Activated CD4-positive, CD25-positive, alpha-beta regulatory T cell (primary cell): ENCODE measurements at regions not wholly inside any gene's neighbourhood (a gene's known extent, or its start where the extent isn't known, plus 50 kb on each side); places are given as distances from the start of the nearest gene placed in this dataset.
"Not testable (repeated sequence)": the region's sequence is repeated elsewhere in the genome, so short reads cannot be mapped to it uniquely, and the experiment has no call there.

ENCODE experiments used
- DNase-seq, 4 experiments: peaks; one replicate each; lab custom pipeline; 2025; lab: John Stamatoyannopoulos, UW

GRCh38 chr16:86955136-86955855, 361.9 kb downstream of the C16orf95 start:
- no peak for DNase-seq

DNA sequence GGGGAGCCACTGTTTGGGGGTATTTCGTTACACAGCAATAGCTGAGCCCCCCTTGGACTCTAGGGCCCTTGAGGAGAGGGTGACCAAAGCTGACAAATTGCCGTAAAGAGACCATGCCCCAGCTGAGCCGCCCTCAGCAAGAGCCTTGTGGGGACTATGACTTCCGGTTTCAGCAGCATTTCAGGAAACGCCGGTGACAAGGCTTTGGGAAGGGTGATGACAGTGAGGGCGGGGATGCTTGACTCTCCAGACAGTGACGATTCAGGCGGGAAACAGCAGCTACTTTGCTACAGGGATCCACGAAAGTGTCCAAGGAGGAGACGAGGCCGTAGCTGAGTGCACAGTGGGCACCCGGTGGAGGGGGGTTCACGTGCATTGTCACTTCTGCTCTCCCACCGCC, 360.8 kb downstream of the C16orf95 start:
- no peak for DNase-seq

- not testable (repeated sequence) for DNase-seq
Observed at GRCh38 chr16:86957662-86958198, 359.5 kb downstream of the C16orf95 start.

DNA sequence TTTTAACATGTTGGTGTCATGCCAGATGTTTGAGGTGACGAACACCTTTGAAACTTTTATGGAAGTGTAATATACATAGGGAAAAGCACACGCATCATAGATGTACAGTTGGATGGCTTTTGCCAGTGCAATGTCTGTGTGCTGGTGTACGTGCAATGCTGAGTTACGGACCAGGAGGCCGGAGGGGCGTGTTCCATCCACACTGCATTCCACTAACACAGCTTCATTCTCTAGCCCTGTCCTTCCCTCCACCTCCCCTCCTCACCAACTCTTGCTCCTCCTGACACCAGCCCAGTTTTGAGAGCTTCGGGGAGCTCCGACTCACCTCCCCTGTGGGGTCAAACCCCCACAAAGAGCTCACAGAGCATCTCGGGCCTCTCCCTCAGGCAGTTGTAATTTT, 358.8 kb downstream of the C16orf95 start:
- DNase-seq, result no peak

GRCh38 chr16:86959091-86959651, 358.0 kb downstream of the C16orf95 start:
- DNase-seq, result no peak

DNA sequence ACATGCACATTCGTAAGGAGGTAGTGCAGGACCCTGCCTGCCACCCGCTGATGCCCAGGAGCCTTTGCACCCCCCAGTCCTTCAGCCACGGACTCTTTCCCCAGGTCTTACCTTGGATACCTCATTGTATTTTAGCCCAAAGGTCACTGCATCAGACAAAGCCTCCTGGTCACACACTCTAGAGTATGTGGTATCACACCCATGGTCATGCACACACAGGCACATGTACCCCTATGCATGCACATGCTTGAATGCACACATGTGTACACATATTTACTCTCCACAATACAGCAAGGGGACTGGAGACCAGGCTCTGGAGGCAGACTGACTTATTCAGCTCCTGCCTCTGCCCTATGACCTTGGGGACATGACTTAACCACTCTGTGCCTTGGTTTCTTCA, 357.5 kb downstream of the C16orf95 start:
- DNase-seq, result no peak

DNA sequence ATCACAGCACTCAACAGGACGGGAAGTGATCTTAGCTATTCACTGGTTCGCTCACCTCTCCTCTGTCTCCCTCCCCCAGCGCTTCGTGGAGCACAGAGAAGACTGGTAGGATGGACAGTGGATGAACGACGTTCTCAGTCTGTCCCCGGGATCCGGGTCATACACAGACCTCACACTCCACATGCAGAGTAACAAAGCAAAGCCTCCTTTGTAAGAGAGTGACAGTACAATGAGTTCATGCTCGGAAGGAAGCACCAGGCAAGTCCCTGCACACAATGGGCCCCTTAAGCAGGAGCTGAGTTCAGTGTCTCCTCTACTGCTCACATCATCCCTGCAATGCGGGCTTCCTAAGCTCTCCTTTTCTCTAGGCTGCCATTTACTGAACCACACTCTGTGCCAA, 356.9 kb downstream of the C16orf95 start:
- DNase-seq, result no peak

- DNase-seq, result no peak
Observed at GRCh38 chr16:86961171-86961601, 356.0 kb downstream of the C16orf95 start.

DNA sequence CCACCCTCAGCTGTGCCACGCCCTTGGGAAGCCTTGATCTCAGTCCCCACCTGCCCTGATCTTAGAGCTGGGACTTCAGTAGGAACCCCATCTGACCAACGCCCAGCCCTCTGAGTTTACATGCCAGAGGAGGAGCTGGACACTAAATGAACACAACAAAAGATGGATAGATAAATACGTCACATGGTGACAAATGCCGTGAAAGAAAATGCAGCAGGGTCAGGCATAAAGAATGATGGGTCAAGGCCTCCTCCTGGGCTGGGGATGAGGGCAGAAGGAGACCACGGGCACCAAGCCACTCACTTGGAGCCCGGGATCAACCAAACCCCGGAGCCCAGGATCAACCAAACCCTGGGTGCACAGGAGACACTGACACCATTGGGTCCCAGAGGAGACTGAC, 354.9 kb downstream of the C16orf95 start:
- no peak for DNase-seq

GRCh38 chr16:86962913-86963312, 354.3 kb downstream of the C16orf95 start:
- DNase-seq, result no peak

DNA sequence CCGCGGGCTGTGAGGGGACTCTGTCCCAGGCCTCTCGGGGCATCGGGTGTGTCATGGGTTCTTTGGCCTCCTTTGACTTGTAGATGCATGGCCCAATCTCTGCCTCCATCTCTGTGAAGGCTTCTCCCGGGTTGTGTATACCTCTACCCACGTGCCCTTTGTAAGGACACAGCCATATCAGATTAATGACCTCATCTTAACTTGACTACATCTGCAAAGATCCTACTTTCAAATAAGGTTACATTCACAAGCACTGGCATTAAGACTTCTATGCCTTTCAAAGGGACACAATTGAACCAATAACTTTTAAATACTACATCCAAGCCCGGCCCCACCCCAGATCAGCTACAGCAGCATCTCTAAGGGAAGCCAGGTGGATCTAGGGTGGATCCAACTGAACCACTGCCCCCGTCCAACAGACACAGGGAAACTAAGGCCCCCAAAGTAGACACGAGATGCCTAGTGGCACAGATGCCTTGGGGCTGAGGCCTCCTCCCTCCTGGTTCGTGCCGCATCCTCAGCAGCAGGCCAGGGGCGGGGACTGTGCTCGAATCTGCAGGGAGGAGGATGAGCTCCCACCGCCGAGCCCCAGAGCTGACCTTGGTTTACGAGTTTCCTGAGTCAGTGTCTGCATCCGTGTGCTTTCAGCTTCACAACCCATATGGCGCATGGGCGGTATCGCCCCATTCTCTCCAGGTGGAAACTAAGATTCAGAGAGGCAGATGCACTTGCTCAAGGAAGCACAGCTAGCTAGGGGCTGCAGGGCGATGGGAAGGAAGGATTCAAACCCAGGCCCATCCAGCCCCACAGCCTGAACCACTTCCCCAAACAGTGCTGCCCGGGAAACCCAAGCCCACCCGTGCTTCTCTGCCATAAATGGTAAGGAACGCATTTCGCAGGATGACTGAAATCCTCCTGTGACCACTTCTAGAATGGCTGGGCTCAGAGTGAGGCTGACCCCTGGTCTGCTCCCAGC, 353.3 kb downstream of the C16orf95 start:
- DNase-seq, result no peak

DNA sequence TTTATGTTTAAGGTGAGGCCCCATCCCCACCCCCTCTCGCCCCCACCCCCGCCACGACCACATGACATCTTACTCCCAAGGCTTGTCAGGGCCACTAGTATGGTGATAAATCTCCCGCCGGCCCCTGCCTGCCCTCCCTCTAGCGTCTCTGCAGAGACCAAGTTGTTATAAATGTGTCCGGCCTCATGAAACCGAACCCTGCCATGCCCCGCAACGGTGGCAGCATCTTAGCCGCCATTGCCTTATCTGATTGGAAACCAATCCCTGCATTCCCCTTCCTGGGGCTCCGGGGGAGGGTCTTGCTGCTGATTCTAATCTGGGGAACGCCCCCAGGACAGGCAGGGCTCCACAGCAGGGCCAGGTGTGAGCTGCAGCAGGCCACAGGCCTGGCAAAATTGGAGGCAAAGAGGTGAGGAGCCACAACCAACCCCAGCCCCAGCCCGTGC, 352.4 kb downstream of the C16orf95 start:
- no peak for DNase-seq

GRCh38 chr16:86965331-86965730, 351.9 kb downstream of the C16orf95 start:
- DNase-seq, result no peak

- no peak for DNase-seq
Observed at GRCh38 chr16:86965840-86966550, 351.2 kb downstream of the C16orf95 start.

- DNase-seq, result no peak
Observed at GRCh38 chr16:86966777-86967176, 350.4 kb downstream of the C16orf95 start.

DNA sequence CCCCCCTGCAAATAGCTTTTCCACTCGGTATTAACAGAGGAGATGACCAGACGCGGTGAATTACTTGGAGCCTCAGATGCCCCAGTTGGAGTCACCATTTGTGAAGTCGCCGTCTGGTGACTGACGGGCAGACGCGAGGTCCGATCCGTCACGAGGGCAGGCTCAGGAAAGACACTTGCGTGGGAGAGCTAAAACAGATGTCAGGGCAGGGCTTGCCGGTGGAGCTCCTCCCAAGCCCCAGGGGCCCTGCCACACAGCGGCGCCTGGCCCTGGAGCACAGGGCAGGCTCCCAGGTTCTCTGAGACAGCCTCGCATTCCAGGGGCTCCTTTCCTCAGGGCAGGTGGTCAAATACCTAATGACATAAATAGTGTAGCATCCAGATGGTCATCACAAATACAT, 348.3 kb downstream of the C16orf95 start:
- no peak for DNase-seq

DNA sequence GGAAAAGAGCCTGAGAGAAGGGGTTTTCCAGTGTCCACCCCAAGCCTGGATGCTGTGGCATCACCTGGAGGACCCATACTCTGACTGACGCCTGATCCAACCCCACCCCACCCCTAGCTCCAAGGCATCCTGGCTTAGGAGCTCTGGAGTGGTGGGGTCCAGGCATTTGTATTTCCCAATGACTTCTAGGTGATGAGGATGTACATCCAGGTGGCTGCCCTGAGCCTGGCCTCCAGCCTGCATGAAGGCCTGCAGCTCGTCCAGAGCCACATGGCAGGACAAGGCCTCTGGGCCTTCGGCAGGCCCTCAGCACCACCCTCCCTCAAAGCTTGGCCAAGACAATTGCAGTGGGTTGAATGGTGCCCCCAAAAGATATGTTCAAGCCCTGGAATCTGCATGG, 347.5 kb downstream of the C16orf95 start:
- DNase-seq, result no peak

- DNase-seq, result no peak
Observed at GRCh38 chr16:86970279-86970678, 346.9 kb downstream of the C16orf95 start.

GRCh38 chr16:86970726-86971125, 346.5 kb downstream of the C16orf95 start:
- DNase-seq, result no peak

DNA sequence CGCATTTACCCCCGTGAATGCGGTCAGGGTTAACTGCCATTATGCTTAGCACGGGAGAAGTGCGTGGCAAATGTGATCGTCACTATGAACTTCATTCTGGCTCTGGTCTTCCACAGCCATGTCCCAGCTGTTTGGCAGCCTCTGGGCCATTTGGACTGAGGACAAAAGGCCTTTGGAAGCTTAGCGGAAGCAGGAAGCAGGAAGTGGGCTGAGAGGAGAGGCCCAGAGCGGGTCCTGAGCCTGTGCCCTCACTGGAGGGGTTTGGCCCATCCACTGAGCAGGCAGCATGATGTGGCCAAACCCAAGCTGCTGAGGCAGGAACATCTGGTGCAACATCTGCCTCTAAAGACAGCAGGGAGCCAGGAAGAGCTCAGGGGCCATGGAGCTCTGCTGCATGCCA, 345.9 kb downstream of the C16orf95 start:
- DNase-seq, result no peak

- DNase-seq, result no peak
Observed at GRCh38 chr16:86974120-86974519, 343.1 kb downstream of the C16orf95 start.

DNA sequence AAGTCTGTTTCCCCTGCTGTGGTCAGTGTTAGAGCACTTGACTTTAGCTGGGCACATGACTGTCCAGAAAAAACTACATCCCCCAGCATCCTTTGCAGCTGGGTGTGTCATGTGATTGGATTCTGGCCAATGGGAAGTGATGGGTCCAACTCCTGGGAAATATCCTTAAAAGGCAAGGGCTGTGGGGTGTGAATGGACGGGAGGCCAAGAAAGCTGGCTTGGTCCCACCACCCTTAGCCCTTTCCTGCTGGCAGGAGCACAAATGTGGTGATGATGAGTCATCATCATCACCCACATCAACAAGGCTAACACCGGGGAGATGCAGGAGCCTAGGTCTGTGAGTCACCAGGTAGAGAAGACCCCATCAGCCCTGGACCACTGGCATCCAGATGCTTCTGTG, 341.7 kb downstream of the C16orf95 start:
- no peak for DNase-seq
